22Rv1 (cell line): ENCODE measurements at regions not wholly inside any gene's neighbourhood (a gene's known extent, or its start where the extent isn't known, plus 50 kb on each side); places are given as distances from the start of the nearest gene placed in this dataset.

ENCODE experiments used
- CTCF ChIP-seq: fragments of 450-650 bp; IDR thresholded peaks from 2 replicates; pipeline ENCODE4 v1.5.1; 2017; ENCODE audit warnings: mild to moderate bottlenecking
- ZFX ChIP-seq: fragments of 450-650 bp; IDR thresholded peaks from 2 replicates; pipeline ENCODE4 v1.6.1; 2017; ENCODE audit warnings: antibody characterized with exemption, borderline replicate concordance

DNA sequence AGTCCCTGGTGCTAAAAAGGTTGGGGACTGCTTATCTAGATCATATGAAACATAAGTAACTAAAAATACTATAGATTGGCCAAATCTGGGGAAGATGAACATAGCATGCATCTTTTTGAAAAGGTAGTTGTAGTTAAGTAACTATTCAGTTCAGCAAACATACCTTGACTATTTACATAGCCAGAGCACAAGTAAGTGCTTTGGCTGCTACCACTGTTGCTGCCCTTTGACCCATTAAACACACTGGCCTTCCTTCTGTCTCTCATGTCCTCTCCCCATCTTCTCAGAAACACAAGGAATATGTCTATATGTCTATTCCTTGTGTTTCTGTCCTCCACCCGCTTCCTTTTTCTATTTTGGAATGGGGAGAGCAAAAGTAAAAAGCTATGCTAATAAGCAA, 87.9 kb upstream of the SPRY1 start:
- TF ChIP-seq CTCF (no peak), ZFX (no peak)
